HFF-Myc (cell line): ENCODE measurements at regions not wholly inside any gene's neighbourhood (a gene's known extent, or its start where the extent isn't known, plus 50 kb on each side); places are given as distances from the start of the nearest gene placed in this dataset.

Source experiments
- DNase-seq: peaks from one replicate; pipeline ENCODE4 v3.0.0-alpha.2; 2011; ENCODE audit warnings: low read depth; ENCODE audit errors: extremely low read depth
- H3K4me3 ChIP-seq: replicated peaks from 2 replicates; pipeline ENCODE4 v1.5.1; 2011; ENCODE audit warnings: low read depth, mild to moderate bottlenecking, control low read depth, low read length
- CTCF ChIP-seq: IDR thresholded peaks from 2 replicates; pipeline ENCODE4 v1.5.1; 2012; ENCODE audit warnings: mild to moderate bottlenecking, low read depth, low read length, control low read depth; ENCODE audit errors: missing control alignments

- DNase-seq = peak; percentile 27
Observed at GRCh38 chr5:66247176-66247960, 103.3 kb downstream of the SREK1 start.

GRCh38 chr5:66248874-66249273, 104.8 kb downstream of the SREK1 start:
- no peak for DNase-seq
- no peak for TF ChIP-seq CTCF
- no peak overlapping the region for H3K4me3 ChIP-seq

More at GRCh38 chr5:66247176-66247960, 103.3 kb downstream of the SREK1 start:
- TF ChIP-seq CTCF = no peak
- H3K4me3 ChIP-seq = no peak overlapping the region

- no peak for DNase-seq
- TF ChIP-seq CTCF = no peak
- H3K4me3 ChIP-seq = no peak overlapping the region
Observed at GRCh38 chr5:66249920-66250319, 105.8 kb downstream of the SREK1 start.

GRCh38 chr5:66252849-66253248, 108.7 kb downstream of the SREK1 start:
- no peak for TF ChIP-seq CTCF
- H3K4me3 ChIP-seq = no peak overlapping the region
- no peak for DNase-seq

- no peak for DNase-seq
- no peak for TF ChIP-seq CTCF
- H3K4me3 ChIP-seq = no peak overlapping the region
Observed at GRCh38 chr5:66255714-66256113, 111.6 kb downstream of the SREK1 start.

- H3K4me3 ChIP-seq = no peak overlapping the region
- no peak for DNase-seq
- TF ChIP-seq CTCF = no peak
Observed at GRCh38 chr5:66273121-66273520, 129.0 kb downstream of the SREK1 start.

GRCh38 chr5:66276986-66277385, 132.9 kb downstream of the SREK1 start:
- H3K4me3 ChIP-seq = no peak overlapping the region
- TF ChIP-seq CTCF = no peak
- no peak for DNase-seq
